Stimulated activated CD8-positive, alpha-beta memory T cell treated with anti-CD3 and anti-CD28 coated beads, Interleukin-15, amount 100 ng/mL, for 24 hours (primary cell): ENCODE measurements at regions not wholly inside any gene's neighbourhood (a gene's known extent, or its start where the extent isn't known, plus 50 kb on each side); places are given as distances from the start of the nearest gene placed in this dataset.
"Not testable (repeated sequence)": the region's sequence is repeated elsewhere in the genome, so short reads cannot be mapped to it uniquely, and the experiment has no call there.

ENCODE experiments used
- DNase-seq: peaks from one replicate; pipeline ENCODE4 v3.0.0-alpha.2; 2020; ENCODE audit warnings: low read depth

DNA sequence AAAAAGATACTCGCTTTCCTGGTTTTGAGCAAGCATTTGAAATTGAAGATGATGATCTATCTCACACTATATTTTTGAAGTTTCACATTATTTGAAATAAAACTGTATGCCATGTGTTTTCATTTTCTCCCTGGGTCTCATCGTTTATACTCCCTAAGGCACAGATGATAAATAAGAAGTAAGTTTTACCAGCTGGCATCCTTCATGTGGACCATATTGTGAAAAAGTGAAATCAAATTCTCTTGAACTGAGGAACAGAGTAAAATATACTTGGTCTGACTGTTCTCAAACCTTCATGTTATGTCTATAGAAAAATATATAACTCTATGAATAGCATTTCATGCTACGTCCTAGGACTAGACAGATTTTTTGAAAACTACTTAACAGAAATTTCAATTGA, 1600.9 kb upstream of the C9orf72 start:
- no peak for DNase-seq

DNA sequence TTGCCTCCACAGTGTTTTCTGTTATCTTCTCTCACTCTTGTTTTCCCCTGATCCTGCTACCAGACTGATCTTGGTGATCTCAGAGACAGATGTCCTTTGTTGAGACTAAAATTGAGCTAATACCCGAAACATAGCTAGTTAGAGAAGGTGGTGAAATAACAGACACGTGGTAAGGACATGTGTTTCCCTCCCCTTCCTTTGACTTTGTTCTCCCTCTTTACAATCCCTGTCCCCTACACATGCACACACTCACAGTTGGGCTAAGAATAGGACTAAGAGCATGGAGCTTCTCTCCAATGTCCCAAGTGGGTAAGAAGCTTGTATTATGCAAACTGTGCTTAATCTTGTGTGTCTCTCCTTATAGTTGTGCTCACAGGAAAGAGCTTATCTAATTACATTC, 1603.0 kb upstream of the C9orf72 start:
- DNase-seq: no peak

DNA sequence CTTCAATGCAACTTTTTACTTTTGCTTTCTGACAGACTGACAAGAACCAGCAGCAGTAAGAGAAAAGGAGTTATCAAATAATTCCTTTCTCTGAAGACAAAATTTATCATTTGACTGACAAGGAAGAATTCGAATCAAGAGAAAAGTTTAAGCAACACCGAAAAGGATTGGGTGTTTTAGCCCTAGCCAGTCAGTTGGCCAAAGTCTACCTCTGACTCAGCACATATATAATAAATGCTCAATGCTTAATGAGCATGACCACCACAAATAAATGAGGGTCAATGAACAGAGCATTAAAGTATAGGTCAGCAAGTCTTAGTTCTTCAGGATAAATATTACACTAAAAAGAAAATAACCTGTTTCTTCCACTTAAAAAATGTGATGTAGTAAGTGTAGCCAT, 1603.5 kb upstream of the C9orf72 start:
- no peak for DNase-seq

GRCh38 chr9:29183971-29184370, 1610.7 kb upstream of the C9orf72 start:
- no peak for DNase-seq

- not testable (repeated sequence) for DNase-seq
Measured at GRCh38 chr9:29188771-29189170, 1615.5 kb upstream of the C9orf72 start.

DNA sequence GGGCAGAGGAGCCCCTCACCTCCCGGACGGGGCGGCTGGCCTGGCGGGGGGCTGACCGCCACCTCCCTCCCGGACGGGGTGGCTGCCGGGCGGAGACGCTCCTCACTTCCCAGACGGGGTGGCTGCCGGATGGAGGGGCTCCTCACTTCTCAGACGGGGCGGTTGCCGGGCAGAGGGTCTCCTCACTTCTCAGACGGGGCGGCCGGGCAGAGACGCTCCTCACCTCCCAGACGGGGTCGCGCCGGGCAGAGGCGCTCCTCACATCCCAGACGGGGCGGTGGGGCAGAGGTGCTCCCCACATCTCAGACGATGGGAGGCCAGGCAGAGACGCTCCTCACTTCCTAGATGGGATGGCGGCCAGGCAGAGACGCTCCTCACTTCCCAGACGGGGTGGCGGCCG, 1615.9 kb upstream of the C9orf72 start:
- not testable (repeated sequence) for DNase-seq

- no peak for DNase-seq
Measured at GRCh38 chr9:29198861-29199260, 1625.6 kb upstream of the C9orf72 start.

DNA sequence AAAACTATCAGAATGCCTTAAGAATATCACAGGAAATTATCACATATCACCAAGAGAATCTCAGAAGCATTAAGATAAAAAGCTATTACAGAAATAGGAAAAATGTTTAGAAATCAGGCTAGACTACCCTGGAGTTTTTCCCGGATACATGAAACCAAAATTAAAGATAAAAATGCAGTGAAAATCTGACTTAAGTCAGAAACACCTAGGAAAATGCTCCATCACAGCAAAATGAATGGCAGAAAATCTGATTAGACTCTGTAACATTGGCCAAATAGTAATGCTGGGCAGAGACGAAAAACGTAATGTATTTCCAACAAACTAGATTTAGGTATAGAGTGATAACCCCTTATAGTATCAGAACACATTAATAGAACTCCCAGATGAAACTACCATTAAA, 1626.7 kb upstream of the C9orf72 start:
- no peak for DNase-seq

GRCh38 chr9:29200650-29201049, 1627.4 kb upstream of the C9orf72 start:
- no peak for DNase-seq

GRCh38 chr9:29203244-29203930, 1630.1 kb upstream of the C9orf72 start:
- no peak for DNase-seq

GRCh38 chr9:29208670-29209069, 1635.4 kb upstream of the C9orf72 start:
- DNase-seq: no peak

GRCh38 chr9:29209748-29210291, 1636.5 kb upstream of the C9orf72 start:
- DNase-seq: no peak

DNA sequence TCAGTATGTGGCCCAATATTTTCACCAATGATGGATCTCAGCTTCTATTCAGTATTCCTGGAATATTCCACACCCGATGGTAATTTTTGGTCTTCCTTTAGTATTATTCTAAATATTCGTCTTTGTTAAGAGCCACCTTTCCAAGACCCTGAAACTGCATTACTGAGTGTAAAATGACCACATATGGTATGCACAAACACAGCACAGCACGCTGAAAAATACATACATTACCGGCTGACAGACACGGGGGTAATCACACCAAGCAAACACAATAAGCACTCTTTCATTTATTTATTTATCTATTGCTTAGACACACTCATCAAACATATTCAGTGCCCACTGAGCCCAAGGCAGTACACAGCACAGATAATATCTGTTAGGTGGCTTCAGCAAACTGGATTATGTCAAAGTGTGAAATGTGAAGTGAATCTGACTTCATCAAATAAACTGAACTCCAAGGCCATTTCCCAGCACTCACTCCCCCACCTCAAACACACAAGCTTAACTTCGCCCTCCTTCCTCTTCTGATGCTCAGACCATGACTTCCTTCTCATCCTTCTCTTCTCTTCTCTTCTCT, 1637.8 kb upstream of the C9orf72 start:
- no peak for DNase-seq

DNA sequence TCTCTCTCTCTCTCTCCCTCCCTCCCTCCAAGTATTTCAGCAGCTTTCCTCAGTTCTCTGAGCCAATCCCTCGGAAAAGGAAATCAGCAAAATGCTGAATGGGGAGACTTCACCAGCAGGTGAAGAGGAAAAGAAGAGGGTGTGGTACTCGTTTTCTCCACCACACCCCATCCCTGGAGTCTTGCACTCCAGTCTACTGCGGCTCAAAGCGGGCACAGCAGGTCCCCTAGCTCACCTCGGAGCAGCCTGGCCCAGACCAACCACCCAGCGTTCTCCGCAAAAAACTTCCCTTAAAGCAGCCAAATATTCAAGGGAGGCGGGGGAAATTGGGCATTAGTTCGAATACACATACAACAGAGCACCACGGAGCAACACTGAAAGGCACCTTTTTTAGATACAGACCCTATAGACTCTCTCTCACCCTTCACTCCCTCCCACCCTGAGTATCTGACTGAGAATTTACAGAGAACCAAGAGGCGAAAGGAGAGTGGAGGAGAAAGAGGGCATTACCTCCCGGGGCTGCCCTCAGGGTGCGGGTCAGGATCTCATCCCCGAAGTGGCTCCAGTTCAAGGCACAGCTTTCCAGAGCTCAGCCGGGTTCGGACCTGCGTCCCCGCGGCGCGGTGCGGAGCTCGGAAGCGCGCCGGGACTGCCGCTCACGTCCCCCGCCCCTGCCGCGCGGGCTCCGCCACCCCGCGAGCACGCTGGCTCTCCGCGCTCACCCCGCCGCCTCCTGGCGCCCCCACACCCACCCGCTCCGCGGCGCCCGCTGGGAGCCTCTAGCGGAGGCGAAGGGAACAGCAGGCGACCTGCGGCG, 1638.5 kb upstream of the C9orf72 start:
- DNase-seq: no peak

GRCh38 chr9:29212397-29213387, 1639.4 kb upstream of the C9orf72 start:
- no peak for DNase-seq

DNA sequence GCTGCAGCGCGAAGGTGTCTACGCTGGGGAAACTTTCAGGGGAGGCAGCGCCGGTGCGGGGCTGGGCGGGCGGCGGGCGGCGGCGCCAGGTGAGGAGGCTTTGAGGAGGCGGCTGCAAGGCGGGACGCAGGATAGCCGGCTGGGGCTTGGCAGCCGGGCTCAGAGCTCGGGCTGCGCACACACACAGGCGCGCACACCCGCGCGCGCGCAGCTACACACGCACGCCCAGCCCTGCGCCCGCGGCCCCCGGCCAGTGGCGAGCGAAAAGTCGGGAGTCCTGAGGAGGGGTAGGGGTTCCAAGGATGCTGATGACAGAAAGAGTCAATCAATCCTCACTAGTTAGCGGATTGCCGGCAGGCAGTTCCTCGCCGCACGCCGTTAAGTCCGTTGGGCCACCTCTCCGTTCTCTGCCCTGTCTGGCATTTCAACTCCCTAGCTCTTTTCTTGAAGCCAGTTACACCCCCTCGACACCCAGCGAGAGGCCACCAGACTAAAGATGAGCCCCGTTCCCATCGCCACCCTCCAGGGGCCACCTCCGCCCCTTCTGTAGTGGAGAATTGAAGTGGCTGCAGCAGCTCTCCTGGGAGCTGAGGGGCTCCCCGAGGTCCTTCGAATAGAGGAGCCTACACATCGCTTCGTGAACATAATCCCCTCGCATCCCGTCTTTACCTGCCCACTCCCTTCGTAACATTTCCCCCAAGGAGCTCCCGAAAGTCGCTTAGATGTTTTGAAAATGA, 1640.3 kb upstream of the C9orf72 start, which contains the start of gene LINGO2:
LINGO2 (minus strand) TSS at position 185 of the 737 bp plus-strand sequence.
- DNase-seq: no peak

- DNase-seq: no peak
Measured at GRCh38 chr9:29214154-29214689, 1640.9 kb upstream of the C9orf72 start.

GRCh38 chr9:29214690-29215253, 1641.5 kb upstream of the C9orf72 start:
- DNase-seq: no peak

DNA sequence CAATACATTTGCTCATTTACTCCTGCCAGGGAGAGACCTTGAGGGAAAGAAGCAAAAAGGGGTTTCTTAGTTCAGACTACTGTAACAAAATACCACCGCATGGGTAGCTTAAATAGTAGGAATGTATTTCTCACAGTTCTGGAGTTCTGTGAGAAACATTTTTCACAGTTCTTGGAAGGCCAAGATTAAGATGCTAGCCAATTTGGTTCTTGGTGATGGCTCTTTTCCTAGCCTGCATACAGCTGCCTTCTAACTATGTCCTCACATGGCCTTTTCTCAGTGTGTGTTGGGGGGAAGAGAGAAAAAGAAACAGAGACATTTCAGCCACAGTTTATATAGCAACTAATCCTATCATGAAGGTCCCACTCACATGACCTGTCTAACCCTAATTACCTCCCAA, 1644.7 kb upstream of the C9orf72 start:
- DNase-seq: no peak

- DNase-seq: no peak
Measured at GRCh38 chr9:29220596-29221251, 1647.4 kb upstream of the C9orf72 start.
